Astrocyte (in vitro differentiated cells and primary cell): ENCODE measurements at regions not wholly inside any gene's neighbourhood (a gene's known extent, or its start where the extent isn't known, plus 50 kb on each side); places are given as distances from the start of the nearest gene placed in this dataset.

ENCODE experiments used
- DNase-seq: peaks from one replicate; pipeline ENCODE4 v3.0.0-alpha.2; 2010; ENCODE audit warnings: low read depth
- FAIRE-seq: peaks from 2 replicates; lab custom pipeline; 2011; peaks lifted over from hg19 to GRCh38; lab: Jason Lieb, UNC
- H2AFZ ChIP-seq: 2 replicates; pipeline ENCODE4 v1.6.0; 2012; ENCODE audit warnings: low read depth, low read length, inconsistent platforms
- H3K27ac ChIP-seq: 2 replicates; pipeline ENCODE4 v1.5.1; 2011; ENCODE audit warnings: low read depth, low read length, inconsistent platforms
- H3K27me3 ChIP-seq: 2 replicates; pipeline ENCODE4 v1.6.0; 2011; ENCODE audit warnings: low read length, inconsistent platforms; ENCODE audit not compliant: insufficient read depth
- H3K36me3 ChIP-seq: 2 replicates; pipeline ENCODE4 v1.5.1; 2011; ENCODE audit warnings: low read length, inconsistent platforms; ENCODE audit not compliant: insufficient read depth
- H3K4me1 ChIP-seq: 2 replicates; pipeline ENCODE4 v1.5.1; 2011; ENCODE audit warnings: low read length, inconsistent platforms; ENCODE audit not compliant: insufficient read depth
- H3K4me2 ChIP-seq: 2 replicates; pipeline ENCODE4 v1.6.0; 2012; ENCODE audit warnings: low read length, inconsistent platforms
- H3K4me3 ChIP-seq: 2 replicates; pipeline ENCODE4 v1.5.1; 2011; ENCODE audit warnings: low read depth, mild to moderate bottlenecking, low read length, inconsistent platforms; ENCODE audit not compliant: insufficient read depth
- H3K79me2 ChIP-seq: 2 replicates; pipeline ENCODE4 v1.6.0; 2012; ENCODE audit warnings: mild to moderate bottlenecking, low read length, inconsistent platforms; ENCODE audit not compliant: insufficient read depth
- H3K9ac ChIP-seq: 2 replicates; pipeline ENCODE4 v1.6.0; 2012; ENCODE audit warnings: mild to moderate bottlenecking, low read length, inconsistent platforms
- H3K9me3 ChIP-seq: 2 replicates; pipeline ENCODE4 v1.5.1; 2012; ENCODE audit warnings: low read depth, mild to moderate bottlenecking, low read length, inconsistent platforms; ENCODE audit not compliant: insufficient read depth
- H4K20me1 ChIP-seq: 2 replicates; pipeline ENCODE4 v1.6.0; 2012; ENCODE audit warnings: low read length, inconsistent platforms; ENCODE audit not compliant: insufficient read depth
- H3K27ac Mint-ChIP-seq: one replicate; pipeline ENCODE4 v1.8.0; 2021; ENCODE audit warnings: mild to moderate bottlenecking, mixed read lengths; ENCODE audit not compliant: unreplicated experiment
- H3K27me3 Mint-ChIP-seq: one replicate; pipeline ENCODE4 v1.8.0; 2021; ENCODE audit warnings: low read depth, mixed read lengths; ENCODE audit not compliant: unreplicated experiment
- H3K36me3 Mint-ChIP-seq: one replicate; pipeline ENCODE4 v1.8.0; 2021; ENCODE audit warnings: low read depth, mixed read lengths; ENCODE audit not compliant: unreplicated experiment
- H3K4me1 Mint-ChIP-seq: one replicate; pipeline ENCODE4 v1.8.0; 2021; ENCODE audit warnings: low read depth, mixed read lengths; ENCODE audit not compliant: unreplicated experiment
- H3K4me3 Mint-ChIP-seq: one replicate; pipeline ENCODE4 v1.8.0; 2021; ENCODE audit warnings: mild to moderate bottlenecking, moderate library complexity, mixed read lengths; ENCODE audit not compliant: unreplicated experiment
- H3K9me3 Mint-ChIP-seq: one replicate; pipeline ENCODE4 v1.8.0; 2021; ENCODE audit warnings: mild to moderate bottlenecking, mixed read lengths; ENCODE audit not compliant: unreplicated experiment
- CTCF ChIP-seq: IDR thresholded peaks from 2 replicates; pipeline ENCODE4 v1.5.1; 2011; ENCODE audit warnings: low read depth, mild to moderate bottlenecking, inconsistent platforms, low read length, moderate library complexity; ENCODE audit not compliant: insufficient read depth
- EZH2 ChIP-seq: IDR thresholded peaks from 2 replicates; pipeline ENCODE4 v1.6.1; 2012; ENCODE audit warnings: mild to moderate bottlenecking, low read length, inconsistent platforms; ENCODE audit not compliant: insufficient read depth

- DNase-seq (no peak), FAIRE-seq (no peak)
- Histone ChIP-seq H3K4me3 (no peak overlapping the region), H3K27ac (no peak overlapping the region), H3K79me2 (no peaks in the 10 kb centered on the region), H3K4me1 (no peaks in the 10 kb centered on the region), H3K27me3 (no peaks in the 10 kb centered on the region), H3K9ac (no peak overlapping the region), H4K20me1 (no peaks in the 10 kb centered on the region), H3K4me2 (no peak overlapping the region), H2AFZ (no peak overlapping the region), H3K9me3 (peaks cover 5% of the 10 kb centered on the region), H3K36me3 (no peaks in the 10 kb centered on the region)
- H3K27me3 Mint-ChIP-seq: no peaks in the 10 kb centered on the region
- peaks cover 13% of the 10 kb centered on the region for H3K4me1 Mint-ChIP-seq
- H3K9me3 Mint-ChIP-seq: no peaks in the 10 kb centered on the region
- no peaks in the 10 kb centered on the region for H3K36me3 Mint-ChIP-seq
- no peak overlapping the region for H3K27ac Mint-ChIP-seq
- H3K4me3 Mint-ChIP-seq: no peak overlapping the region
- TF ChIP-seq CTCF (no peak), EZH2 (no peak)
Measured at GRCh38 chr2:107028661-107029060, 142.7 kb upstream of the ST6GAL2 start.

- no peak for TF ChIP-seq EZH2
- no peak for TF ChIP-seq CTCF
- no peak overlapping the region for H3K27ac ChIP-seq
- H3K4me1 Mint-ChIP-seq: no peaks in the 10 kb centered on the region
- no peaks in the 10 kb centered on the region for H3K36me3 Mint-ChIP-seq
- H3K4me1 ChIP-seq: no peaks in the 10 kb centered on the region
- no peak overlapping the region for H2AFZ ChIP-seq
- DNase-seq (no peak), FAIRE-seq (no peak)
- no peaks in the 10 kb centered on the region for H3K79me2 ChIP-seq
- H3K4me3 Mint-ChIP-seq: no peak overlapping the region
- H3K27me3 Mint-ChIP-seq: peaks cover 1% of the 10 kb centered on the region
- no peaks in the 10 kb centered on the region for H3K27me3 ChIP-seq
- no peak overlapping the region for H3K9ac ChIP-seq
- H3K4me2 ChIP-seq: no peak overlapping the region
- no peaks in the 10 kb centered on the region for H3K36me3 ChIP-seq
- H3K4me3 ChIP-seq: no peak overlapping the region
- no peaks in the 10 kb centered on the region for H4K20me1 ChIP-seq
- H3K9me3 ChIP-seq: peaks cover 3% of the 10 kb centered on the region
- H3K27ac Mint-ChIP-seq: no peak overlapping the region
- no peaks in the 10 kb centered on the region for H3K9me3 Mint-ChIP-seq
Measured at GRCh38 chr2:107036293-107036692, 150.3 kb upstream of the ST6GAL2 start.

- Mint-ChIP-seq H3K27me3 (no peaks in the 10 kb centered on the region), H3K4me3 (no peak overlapping the region)
Measured at GRCh38 chr2:107062173-107062572, 176.2 kb upstream of the ST6GAL2 start.

More at GRCh38 chr2:107062173-107062572, 176.2 kb upstream of the ST6GAL2 start:
- no peak overlapping the region for H3K9ac ChIP-seq
- FAIRE-seq (no peak), DNase-seq (no peak)
- TF ChIP-seq EZH2 (no peak), CTCF (no peak)
- H3K79me2 ChIP-seq: no peaks in the 10 kb centered on the region
- H3K36me3 Mint-ChIP-seq: no peaks in the 10 kb centered on the region
- H2AFZ ChIP-seq: no peak overlapping the region
- H3K27me3 ChIP-seq: peaks cover 2% of the 10 kb centered on the region
- H3K4me3 ChIP-seq: no peak overlapping the region
- H3K4me1 Mint-ChIP-seq: no peaks in the 10 kb centered on the region
- no peak overlapping the region for H3K4me2 ChIP-seq
- no peaks in the 10 kb centered on the region for H3K9me3 Mint-ChIP-seq
- H4K20me1 ChIP-seq: no peaks in the 10 kb centered on the region
- no peak overlapping the region for H3K27ac ChIP-seq
- no peaks in the 10 kb centered on the region for H3K4me1 ChIP-seq
- no peaks in the 10 kb centered on the region for H3K9me3 ChIP-seq
- no peak overlapping the region for H3K27ac Mint-ChIP-seq
- no peaks in the 10 kb centered on the region for H3K36me3 ChIP-seq
